ENCODE measurements at regions not wholly inside any gene's neighbourhood (a gene's known extent, or its start where the extent isn't known, plus 50 kb on each side); places are given as distances from the start of the nearest gene placed in this dataset.

GRCh38 chr6:146896960-146897701 is 298.4 kb downstream of the ADGB start:
- peaks cover 5% of the 10 kb centered on the region for H3K4me1 ChIP-seq (ENCODE audit: insufficient read depth, poor library complexity, severe bottlenecking)
- H3K4me3 ChIP-seq (ENCODE audit: severe bottlenecking): no peak overlapping the region
- DNase-seq (ENCODE audit: low spot score) (no peak), ATAC-seq (ENCODE audit: low read depth) (no peak)
- H3K27ac ChIP-seq (ENCODE audit: poor library complexity, severe bottlenecking): no peak overlapping the region
- H3K9me3 ChIP-seq (ENCODE audit: severe bottlenecking): no peaks in the 10 kb centered on the region
- no peak for TF ChIP-seq CTCF (IDR thresholded peaks at IDR 0.05; ENCODE audit: poor library complexity, severe bottlenecking)
- no peaks in the 10 kb centered on the region for H3K27me3 ChIP-seq (ENCODE audit: insufficient read depth, poor library complexity, severe bottlenecking)
- no peaks in the 10 kb centered on the region for H3K36me3 ChIP-seq (ENCODE audit: low read depth)

GRCh38 chr6:146898069-146898887 is 299.5 kb downstream of the ADGB start:
- Histone ChIP-seq H3K36me3 (ENCODE audit: low read depth) (no peaks in the 10 kb centered on the region), H3K4me3 (ENCODE audit: severe bottlenecking) (no peak overlapping the region), H3K9me3 (ENCODE audit: severe bottlenecking) (no peaks in the 10 kb centered on the region), H3K4me1 (ENCODE audit: insufficient read depth, poor library complexity, severe bottlenecking) (no peaks in the 10 kb centered on the region), H3K27ac (ENCODE audit: poor library complexity, severe bottlenecking) (no peak overlapping the region), H3K27me3 (ENCODE audit: insufficient read depth, poor library complexity, severe bottlenecking) (no peaks in the 10 kb centered on the region)
- TF ChIP-seq CTCF (IDR thresholded peaks at IDR 0.05; ENCODE audit: poor library complexity, severe bottlenecking): no peak
- no peak for ATAC-seq (ENCODE audit: low read depth)
- no peak for DNase-seq (ENCODE audit: low spot score)

GRCh38 chr6:146898888-146899227 is 300.1 kb downstream of the ADGB start:
- no peak for DNase-seq (ENCODE audit: low spot score)
- no peaks in the 10 kb centered on the region for H3K36me3 ChIP-seq (ENCODE audit: low read depth)
- no peaks in the 10 kb centered on the region for H3K4me1 ChIP-seq (ENCODE audit: insufficient read depth, poor library complexity, severe bottlenecking)
- TF ChIP-seq CTCF (IDR thresholded peaks at IDR 0.05; ENCODE audit: poor library complexity, severe bottlenecking): no peak
- no peak overlapping the region for H3K4me3 ChIP-seq (ENCODE audit: severe bottlenecking)
- no peaks in the 10 kb centered on the region for H3K9me3 ChIP-seq (ENCODE audit: severe bottlenecking)
- no peak overlapping the region for H3K27ac ChIP-seq (ENCODE audit: poor library complexity, severe bottlenecking)
- ATAC-seq (ENCODE audit: low read depth): no peak
- H3K27me3 ChIP-seq (ENCODE audit: insufficient read depth, poor library complexity, severe bottlenecking): no peaks in the 10 kb centered on the region

- Histone ChIP-seq H3K4me3 (ENCODE audit: severe bottlenecking) (no peak overlapping the region), H3K27ac (ENCODE audit: poor library complexity, severe bottlenecking) (no peak overlapping the region), H3K36me3 (ENCODE audit: low read depth) (no peaks in the 10 kb centered on the region), H3K4me1 (ENCODE audit: insufficient read depth, poor library complexity, severe bottlenecking) (peaks cover 12% of the 10 kb centered on the region), H3K27me3 (ENCODE audit: insufficient read depth, poor library complexity, severe bottlenecking) (no peaks in the 10 kb centered on the region), H3K9me3 (ENCODE audit: severe bottlenecking) (no peaks in the 10 kb centered on the region)
- ATAC-seq (ENCODE audit: low read depth) (no peak), DNase-seq (ENCODE audit: low spot score) (no peak)
- TF ChIP-seq CTCF (IDR thresholded peaks at IDR 0.05; ENCODE audit: poor library complexity, severe bottlenecking): peak; percentile 85
These were observed 302.0 kb upstream of the STXBP5 start for GRCh38 chr6:146901940-146902816.

All from RWPE2 (cell line).